ENCODE measurements at regions not wholly inside any gene's neighbourhood (a gene's known extent, or its start where the extent isn't known, plus 50 kb on each side); places are given as distances from the start of the nearest gene placed in this dataset.

GRCh38 chr3:159924411-159924810, 64.2 kb upstream of the IL12A start:
- no peak for DNase-seq

GRCh38 chr3:159925248-159925647, 63.4 kb upstream of the IL12A start:
- no peak for DNase-seq

- no peak for DNase-seq
Measured at GRCh38 chr3:159926573-159926972, 62.1 kb upstream of the IL12A start.

- no peak for DNase-seq
Measured at GRCh38 chr3:159928071-159928491, 60.6 kb upstream of the IL12A start.

GRCh38 chr3:159928666-159929065, 60.0 kb upstream of the IL12A start:
- no peak for DNase-seq

GRCh38 chr3:159929171-159930141, 59.2 kb upstream of the IL12A start:
- DNase-seq: no peak

GRCh38 chr3:159934216-159934615, 54.4 kb upstream of the IL12A start:
- no peak for DNase-seq

- no peak for DNase-seq
Measured at GRCh38 chr3:159936541-159936940, 52.1 kb upstream of the IL12A start.

GRCh38 chr3:159937561-159938166, 51.0 kb upstream of the IL12A start:
- no peak for DNase-seq

GRCh38 chr3:159938714-159939113, 49.9 kb upstream of the IL12A start:
- no peak for DNase-seq

All from NCI-H510A treated with DMSO at 0.1 percent for 48 hours (cell line).